GM12865 (cell line): ENCODE measurements at regions not wholly inside any gene's neighbourhood (a gene's known extent, or its start where the extent isn't known, plus 50 kb on each side); places are given as distances from the start of the nearest gene placed in this dataset.
"Not testable (repeated sequence)": the region's sequence is repeated elsewhere in the genome, so short reads cannot be mapped to it uniquely, and the experiment has no call there.

Experiments
- DNase-seq: peaks from one replicate; pipeline ENCODE4 v3.0.0; 2010; ENCODE audit warnings: low read depth
- H3K4me3 ChIP-seq: 2 replicates; pipeline ENCODE4 v1.5.1; 2011; ENCODE audit warnings: mild to moderate bottlenecking, low read depth, low read length, control low read depth
- CTCF ChIP-seq: IDR thresholded peaks from 2 replicates; pipeline ENCODE4 v1.5.1; 2011; ENCODE audit warnings: low read length, control low read depth, low read depth, inconsistent platforms; ENCODE audit not compliant: insufficient read depth; ENCODE audit errors: missing control alignments

GRCh38 chr1:184820218-184820750 lies 65.6 kb upstream of the EDEM3 start:
- no peak for DNase-seq
- TF ChIP-seq CTCF, result no peak
- H3K4me3 ChIP-seq, result no peak overlapping the region

- no peak overlapping the region for H3K4me3 ChIP-seq
- TF ChIP-seq CTCF, result no peak
- no peak for DNase-seq
These were observed 64.0 kb upstream of the EDEM3 start for GRCh38 chr1:184818646-184819045.

GRCh38 chr1:184817003-184817402 lies 62.3 kb upstream of the EDEM3 start:
- not testable (repeated sequence) for H3K4me3 ChIP-seq, DNase-seq

- DNase-seq, result no peak
- no peak for TF ChIP-seq CTCF
- no peak overlapping the region for H3K4me3 ChIP-seq
These were observed 59.0 kb upstream of the EDEM3 start for GRCh38 chr1:184813528-184814089.

GRCh38 chr1:184811439-184812111 lies 56.9 kb upstream of the EDEM3 start:
- no peak for DNase-seq
- no peak overlapping the region for H3K4me3 ChIP-seq
- TF ChIP-seq CTCF, result no peak

GRCh38 chr1:184810735-184811343 lies 56.2 kb upstream of the EDEM3 start:
- no peak for DNase-seq
- no peak for TF ChIP-seq CTCF
- no peak overlapping the region for H3K4me3 ChIP-seq

- TF ChIP-seq CTCF, result no peak
- no peak for DNase-seq
- no peak overlapping the region for H3K4me3 ChIP-seq
These were observed 51.7 kb upstream of the EDEM3 start for GRCh38 chr1:184806296-184806721.
